Neural cell (in vitro differentiated cells): ENCODE measurements at regions not wholly inside any gene's neighbourhood (a gene's known extent, or its start where the extent isn't known, plus 50 kb on each side); places are given as distances from the start of the nearest gene placed in this dataset.

Source experiments
- H2AFZ ChIP-seq: fragments of 200-600, 300-800 bp; sonication (generic), shearing (Covaris generic); 2 replicates; pipeline ENCODE4 v1.6.0; 2014; ENCODE audit warnings: low read depth, mild to moderate bottlenecking, antibody characterized with exemption, low read length, moderate library complexity
- H3F3A ChIP-seq: fragments of 200-600 bp; shearing (Covaris generic); 2 replicates; pipeline ENCODE4 v1.6.1; 2016; ENCODE audit warnings: mild to moderate bottlenecking, moderate library complexity, mixed read lengths, antibody characterized with exemption, low read length; ENCODE audit not compliant: insufficient read depth, poor library complexity, severe bottlenecking
- H3K27ac ChIP-seq: fragments of 200-600, 300-800 bp; sonication (generic), shearing (Covaris generic); 2 replicates; pipeline ENCODE4 v1.5.1; 2014; ENCODE audit warnings: mild to moderate bottlenecking, low read length, moderate library complexity
- H3K27me3 ChIP-seq: fragments of 300-800, 200-600 bp; sonication (generic), shearing (Covaris generic); 2 replicates; pipeline ENCODE4 v1.6.0; 2014; ENCODE audit warnings: mild to moderate bottlenecking, low read depth, low read length, moderate library complexity; ENCODE audit not compliant: insufficient read depth
- H3K36me3 ChIP-seq: fragments of 300-800, 200-600 bp; sonication (generic), shearing (Covaris generic); 2 replicates; pipeline ENCODE4 v1.5.1; 2014; ENCODE audit warnings: mild to moderate bottlenecking, antibody characterized with exemption, low read length, moderate library complexity; ENCODE audit not compliant: insufficient read depth
- H3K4me2 ChIP-seq: fragments of 300-800, 200-600 bp; sonication (generic), shearing (Covaris generic); 2 replicates; pipeline ENCODE4 v1.6.0; 2014; ENCODE audit warnings: mild to moderate bottlenecking, low read length
- H3K4me3 ChIP-seq: fragments of 300-800, 200-600 bp; sonication (generic), shearing (Covaris generic); 2 replicates; pipeline ENCODE4 v1.5.1; 2014; ENCODE audit warnings: mild to moderate bottlenecking, low read length, moderate library complexity
- H3K79me2 ChIP-seq: fragments of 200-600 bp; shearing (Covaris generic); replicated peaks from 2 replicates; pipeline ENCODE4 v1.6.0; 2014; ENCODE audit warnings: mild to moderate bottlenecking, low read length, moderate library complexity; ENCODE audit not compliant: insufficient read depth
- H3K9ac ChIP-seq: fragments of 300-800, 200-600 bp; sonication (generic), shearing (Covaris generic); 2 replicates; pipeline ENCODE4 v1.6.1; 2016; ENCODE audit warnings: mild to moderate bottlenecking, low read length, mixed read lengths
- H3K9me2 ChIP-seq: fragments of 200-600 bp; shearing (Covaris generic); 2 replicates; pipeline ENCODE4 v1.6.1; 2016; ENCODE audit warnings: mild to moderate bottlenecking, low read length, mixed read lengths; ENCODE audit not compliant: insufficient read depth
- H3K9me3 ChIP-seq: fragments of 200-600, 300-800 bp; sonication (generic), shearing (Covaris generic); 2 replicates; pipeline ENCODE4 v1.6.1; 2016; ENCODE audit warnings: mild to moderate bottlenecking, mixed run types, low read length, moderate library complexity, mixed read lengths
- H4K20me1 ChIP-seq: fragments of 200-600 bp; shearing (Covaris generic); 2 replicates; pipeline ENCODE4 v1.6.1; 2016; ENCODE audit warnings: mild to moderate bottlenecking, mixed run types; ENCODE audit not compliant: insufficient read depth
- EP300 ChIP-seq: fragments of 450-650 bp; conservative IDR thresholded peaks from 2 replicates; pipeline ENCODE4 v1.6.1; 2014; ENCODE audit warnings: antibody characterized with exemption, mild to moderate bottlenecking, moderate library complexity; ENCODE audit not compliant: poor library complexity, severe bottlenecking
- EZH2 ChIP-seq: fragments of 200-600, 300-800 bp; shearing (Covaris generic), sonication (generic); IDR thresholded peaks from 2 replicates; pipeline ENCODE4 v1.6.1; 2014; ENCODE audit warnings: antibody characterized with exemption, low read length, borderline replicate concordance, mild to moderate bottlenecking; ENCODE audit not compliant: insufficient read depth, poor library complexity, severe bottlenecking
- MXI1 ChIP-seq: fragments of 450-650 bp; conservative IDR thresholded peaks from 2 replicates; pipeline ENCODE4 v1.6.1; 2014; ENCODE audit warnings: antibody characterized with exemption, mild to moderate bottlenecking; ENCODE audit not compliant: poor library complexity, severe bottlenecking
- POLR2AphosphoS5 ChIP-seq: IDR thresholded peaks from 2 replicates; pipeline ENCODE4 v1.6.1; 2012
- RAD21 ChIP-seq: fragments of 450-650 bp; conservative IDR thresholded peaks from 2 replicates; pipeline ENCODE4 v1.6.1; 2014; ENCODE audit warnings: antibody characterized with exemption, mild to moderate bottlenecking, moderate library complexity
- SMC3 ChIP-seq: fragments of 450-650 bp; conservative IDR thresholded peaks from 2 replicates; pipeline ENCODE4 v1.6.1; 2014; ENCODE audit warnings: antibody characterized with exemption, mild to moderate bottlenecking, moderate library complexity; ENCODE audit not compliant: poor library complexity
- TAF1 ChIP-seq: IDR thresholded peaks from 2 replicates; pipeline ENCODE4 v1.6.1; 2012; ENCODE audit warnings: low read depth
- TF ChIP-seq, protein P1 (sequence below): fragments of 450-650 bp; IDR thresholded peaks from 2 replicates; pipeline ENCODE4 v1.5.1; 2014; ENCODE audit warnings: antibody characterized with exemption, mild to moderate bottlenecking, moderate library complexity; ENCODE audit not compliant: poor library complexity, severe bottlenecking
- TF ChIP-seq, protein P2 (sequence below): IDR thresholded peaks from 2 replicates; pipeline ENCODE4 v1.6.1; 2012; ENCODE audit warnings: borderline replicate concordance

DNA sequence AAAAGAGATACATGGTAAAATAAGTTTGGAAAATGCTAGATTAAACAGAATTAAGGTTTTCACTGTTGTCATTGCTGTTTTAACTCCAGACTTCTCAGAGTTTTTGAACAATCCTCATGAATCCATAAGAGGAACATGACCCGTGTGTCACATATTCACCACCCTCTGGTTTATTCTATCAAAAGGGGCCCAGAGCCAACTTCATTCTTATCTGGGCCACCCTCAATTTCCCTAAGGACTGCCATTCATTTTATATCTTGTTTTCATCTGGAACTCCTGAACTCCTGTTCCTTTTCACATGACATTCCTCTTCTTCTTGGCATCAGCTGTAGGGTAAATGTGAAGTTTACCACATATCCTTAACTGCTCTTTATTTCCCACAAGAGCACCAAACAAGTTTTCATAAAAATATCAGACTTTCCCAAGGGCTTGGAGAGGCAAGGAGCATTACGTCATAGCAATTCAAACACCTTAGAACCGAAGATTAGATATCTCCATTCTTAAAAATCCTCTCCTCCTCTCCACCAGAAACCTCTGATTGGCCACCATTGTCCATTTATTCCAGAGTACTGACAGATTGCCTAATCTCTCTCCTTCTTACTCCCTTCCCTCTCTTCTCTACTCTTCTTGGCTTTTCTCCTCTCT lies 225.2 kb downstream of the SEC23A start:
- Histone ChIP-seq H2AFZ (no peak overlapping the region), H3K36me3 (no peaks in the 10 kb centered on the region), H3K9me3 (no peaks in the 10 kb centered on the region), H3K9me2 (no peaks in the 10 kb centered on the region), H3K79me2 (no peaks in the 10 kb centered on the region), H3K4me2 (no peak overlapping the region), H3K4me3 (no peak overlapping the region), H4K20me1 (no peaks in the 10 kb centered on the region), H3K27me3 (no peaks in the 10 kb centered on the region), H3K9ac (no peak overlapping the region), H3F3A (no peaks in the 10 kb centered on the region), H3K27ac (no peak overlapping the region)
- no peak for TF ChIP-seq POLR2AphosphoS5
- no peak for TF ChIP-seq RAD21
- no peak for TF ChIP-seq EP300
- TF ChIP-seq, protein P1, sequence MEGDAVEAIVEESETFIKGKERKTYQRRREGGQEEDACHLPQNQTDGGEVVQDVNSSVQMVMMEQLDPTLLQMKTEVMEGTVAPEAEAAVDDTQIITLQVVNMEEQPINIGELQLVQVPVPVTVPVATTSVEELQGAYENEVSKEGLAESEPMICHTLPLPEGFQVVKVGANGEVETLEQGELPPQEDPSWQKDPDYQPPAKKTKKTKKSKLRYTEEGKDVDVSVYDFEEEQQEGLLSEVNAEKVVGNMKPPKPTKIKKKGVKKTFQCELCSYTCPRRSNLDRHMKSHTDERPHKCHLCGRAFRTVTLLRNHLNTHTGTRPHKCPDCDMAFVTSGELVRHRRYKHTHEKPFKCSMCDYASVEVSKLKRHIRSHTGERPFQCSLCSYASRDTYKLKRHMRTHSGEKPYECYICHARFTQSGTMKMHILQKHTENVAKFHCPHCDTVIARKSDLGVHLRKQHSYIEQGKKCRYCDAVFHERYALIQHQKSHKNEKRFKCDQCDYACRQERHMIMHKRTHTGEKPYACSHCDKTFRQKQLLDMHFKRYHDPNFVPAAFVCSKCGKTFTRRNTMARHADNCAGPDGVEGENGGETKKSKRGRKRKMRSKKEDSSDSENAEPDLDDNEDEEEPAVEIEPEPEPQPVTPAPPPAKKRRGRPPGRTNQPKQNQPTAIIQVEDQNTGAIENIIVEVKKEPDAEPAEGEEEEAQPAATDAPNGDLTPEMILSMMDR = no peak
- TF ChIP-seq SMC3 = no peak
- no peak for TF ChIP-seq TAF1

DNA sequence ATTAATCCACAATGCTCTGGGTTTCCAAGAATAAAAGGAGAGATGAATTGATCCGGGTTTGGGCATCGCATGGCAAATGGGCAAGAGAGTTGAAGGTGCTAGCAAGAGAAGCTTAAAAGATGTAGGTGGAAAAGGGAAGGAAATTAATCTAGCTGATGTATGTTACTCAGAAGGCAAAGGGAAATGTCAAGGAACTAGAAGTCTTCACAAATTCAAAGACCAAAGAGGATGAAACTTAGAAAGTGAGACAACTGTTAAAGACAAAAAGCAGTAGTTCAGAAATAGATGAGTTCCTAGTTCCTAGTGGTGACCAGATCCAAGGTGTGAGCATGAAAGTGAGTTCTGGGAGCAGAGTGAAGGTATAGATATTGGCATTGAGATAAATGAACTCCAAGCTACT lies 228.3 kb downstream of the SEC23A start:
- H3K9ac ChIP-seq = no peak overlapping the region
- H3K4me3 ChIP-seq = no peak overlapping the region
- H3K27me3 ChIP-seq = no peaks in the 10 kb centered on the region
- no peaks in the 10 kb centered on the region for H3F3A ChIP-seq
- no peak for TF ChIP-seq RAD21
- TF ChIP-seq, protein P1 = no peak
- no peak for TF ChIP-seq TAF1
- TF ChIP-seq SMC3 = no peak
- no peak for TF ChIP-seq MXI1
- H3K79me2 ChIP-seq = no peaks in the 10 kb centered on the region
- no peak overlapping the region for H2AFZ ChIP-seq
- no peaks in the 10 kb centered on the region for H3K9me2 ChIP-seq
- H3K4me2 ChIP-seq = no peak overlapping the region
- no peaks in the 10 kb centered on the region for H3K9me3 ChIP-seq
- no peaks in the 10 kb centered on the region for H4K20me1 ChIP-seq
- H3K27ac ChIP-seq = no peak overlapping the region
- no peaks in the 10 kb centered on the region for H3K36me3 ChIP-seq

DNA sequence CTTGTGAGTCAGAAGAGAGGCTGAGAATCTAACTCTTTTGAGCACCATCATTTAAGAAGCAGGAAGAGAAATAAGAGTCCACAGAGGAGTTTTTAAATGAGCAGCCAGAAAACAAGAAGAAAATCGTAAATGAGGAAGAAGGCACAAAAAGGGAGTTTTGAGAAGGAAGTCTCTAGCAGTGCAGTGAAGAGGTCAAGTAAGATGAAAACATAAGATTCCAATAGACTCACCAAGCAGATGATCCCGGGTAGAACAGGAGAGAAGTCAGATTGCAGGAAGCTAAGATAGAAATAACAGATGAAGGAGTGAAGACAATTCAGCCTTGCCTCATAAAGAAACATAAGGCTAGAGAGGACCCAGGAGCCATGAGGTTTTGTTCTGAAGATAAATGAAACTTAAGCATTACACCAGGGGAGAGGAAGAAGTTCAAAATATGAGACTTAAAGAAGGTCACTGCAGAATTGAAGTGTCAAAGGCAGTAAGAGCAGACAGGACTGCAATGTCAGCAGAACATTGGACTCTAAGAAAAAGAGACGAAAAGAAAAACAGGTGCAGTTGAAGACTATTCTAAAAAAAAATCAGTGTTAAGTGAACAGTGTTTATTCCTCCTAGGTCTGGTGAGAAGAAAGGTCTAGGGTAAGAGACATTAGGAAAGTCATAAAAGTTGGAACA lies 229.0 kb downstream of the SEC23A start:
- Histone ChIP-seq H3K27me3 (no peaks in the 10 kb centered on the region), H3K27ac (no peak overlapping the region), H3K9ac (no peak overlapping the region), H3K4me2 (no peak overlapping the region), H2AFZ (no peak overlapping the region), H3K36me3 (no peaks in the 10 kb centered on the region), H4K20me1 (no peaks in the 10 kb centered on the region), H3K9me2 (no peaks in the 10 kb centered on the region), H3K79me2 (no peaks in the 10 kb centered on the region), H3F3A (no peaks in the 10 kb centered on the region), H3K9me3 (no peaks in the 10 kb centered on the region), H3K4me3 (no peak overlapping the region)
- TF ChIP-seq SMC3 (no peak), TAF1 (no peak), EZH2 (no peak), MXI1 (no peak), EP300 (no peak), RAD21 (no peak), POLR2AphosphoS5 (no peak)
- TF ChIP-seq, protein P2, sequence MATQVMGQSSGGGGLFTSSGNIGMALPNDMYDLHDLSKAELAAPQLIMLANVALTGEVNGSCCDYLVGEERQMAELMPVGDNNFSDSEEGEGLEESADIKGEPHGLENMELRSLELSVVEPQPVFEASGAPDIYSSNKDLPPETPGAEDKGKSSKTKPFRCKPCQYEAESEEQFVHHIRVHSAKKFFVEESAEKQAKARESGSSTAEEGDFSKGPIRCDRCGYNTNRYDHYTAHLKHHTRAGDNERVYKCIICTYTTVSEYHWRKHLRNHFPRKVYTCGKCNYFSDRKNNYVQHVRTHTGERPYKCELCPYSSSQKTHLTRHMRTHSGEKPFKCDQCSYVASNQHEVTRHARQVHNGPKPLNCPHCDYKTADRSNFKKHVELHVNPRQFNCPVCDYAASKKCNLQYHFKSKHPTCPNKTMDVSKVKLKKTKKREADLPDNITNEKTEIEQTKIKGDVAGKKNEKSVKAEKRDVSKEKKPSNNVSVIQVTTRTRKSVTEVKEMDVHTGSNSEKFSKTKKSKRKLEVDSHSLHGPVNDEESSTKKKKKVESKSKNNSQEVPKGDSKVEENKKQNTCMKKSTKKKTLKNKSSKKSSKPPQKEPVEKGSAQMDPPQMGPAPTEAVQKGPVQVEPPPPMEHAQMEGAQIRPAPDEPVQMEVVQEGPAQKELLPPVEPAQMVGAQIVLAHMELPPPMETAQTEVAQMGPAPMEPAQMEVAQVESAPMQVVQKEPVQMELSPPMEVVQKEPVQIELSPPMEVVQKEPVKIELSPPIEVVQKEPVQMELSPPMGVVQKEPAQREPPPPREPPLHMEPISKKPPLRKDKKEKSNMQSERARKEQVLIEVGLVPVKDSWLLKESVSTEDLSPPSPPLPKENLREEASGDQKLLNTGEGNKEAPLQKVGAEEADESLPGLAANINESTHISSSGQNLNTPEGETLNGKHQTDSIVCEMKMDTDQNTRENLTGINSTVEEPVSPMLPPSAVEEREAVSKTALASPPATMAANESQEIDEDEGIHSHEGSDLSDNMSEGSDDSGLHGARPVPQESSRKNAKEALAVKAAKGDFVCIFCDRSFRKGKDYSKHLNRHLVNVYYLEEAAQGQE = no peak
- TF ChIP-seq, protein P1 = no peak
